H1 (cell line): ENCODE measurements at regions not wholly inside any gene's neighbourhood (a gene's known extent, or its start where the extent isn't known, plus 50 kb on each side); places are given as distances from the start of the nearest gene placed in this dataset.

ENCODE experiments used
- CTCF ChIA-PET: fragments of 300-600 bp; sonication (Branson Sonifier 250); formaldehyde crosslinking; loops from one replicate; lab custom pipeline; 2021; ENCODE audit not compliant: partially characterized antibody; lab: Charles Lee
- POLR2A ChIA-PET: fragments of 300-600 bp; sonication (Branson Sonifier 250); formaldehyde crosslinking; loops from one replicate; lab custom pipeline; 2021; ENCODE audit warnings: inconsistent platforms; ENCODE audit not compliant: partially characterized antibody; lab: Charles Lee
- DNase-seq, 2 experiments: peaks; one replicate each; pipeline versions ENCODE4 v3.0.0 to v3.0.0-alpha.2; 2010 to 2022; ENCODE audit warnings: low spot score in 2 of 2, low read depth in 1 of 2, mixed read lengths in 1 of 2
- FAIRE-seq: peaks from 2 replicates; lab custom pipeline; 2011; peaks lifted over from hg19 to GRCh38; lab: Jason Lieb, UNC
- H2AFZ ChIP-seq: 2 replicates; pipeline ENCODE4 v1.8.1; 2012; ENCODE audit warnings: low read length, inconsistent platforms
- H2AK5ac ChIP-seq: 2 replicates; pipeline ENCODE4 v1.6.1; 2013; ENCODE audit warnings: low read depth, low read length
- H2BK120ac ChIP-seq: replicated peaks from 2 replicates; pipeline ENCODE3; 2013; ENCODE audit warnings: low read depth, low read length, inconsistent platforms
- H2BK12ac ChIP-seq: 2 replicates; pipeline ENCODE4 v1.6.1; 2013; ENCODE audit warnings: low read depth, low read length
- H2BK15ac ChIP-seq: 2 replicates; pipeline ENCODE4 v1.6.1; 2013; ENCODE audit warnings: low read length
- H2BK20ac ChIP-seq: 2 replicates; pipeline ENCODE4 v1.6.1; 2013; ENCODE audit warnings: low read length
- H2BK5ac ChIP-seq: 2 replicates; pipeline ENCODE4 v1.6.1; 2013; ENCODE audit warnings: low read depth, low read length
- H3K14ac ChIP-seq: 2 replicates; pipeline ENCODE4 v1.6.1; 2013; ENCODE audit warnings: inconsistent platforms; ENCODE audit not compliant: insufficient read length
- H3K18ac ChIP-seq: 2 replicates; pipeline ENCODE4 v1.6.1; 2013; ENCODE audit warnings: low read length; ENCODE audit errors: extremely low read depth
- H3K23ac ChIP-seq: 2 replicates; pipeline ENCODE4 v1.6.1; 2013; ENCODE audit warnings: inconsistent platforms; ENCODE audit not compliant: insufficient read length
- H3K23me2 ChIP-seq: 2 replicates; pipeline ENCODE4 v1.6.1; 2013; ENCODE audit warnings: low read depth, low read length
- H3K27ac ChIP-seq: 2 replicates; pipeline ENCODE4 v1.6.1; 2011; ENCODE audit warnings: low read depth, low read length, inconsistent platforms
- H3K27me3 ChIP-seq, 4 experiments: replicated peaks in 1 of 4; 1 replicate in 1 of 4; 2 replicates in 3 of 4; pipeline versions ENCODE4 v1.6.1 to v1.8.1; 2011 to 2013; ENCODE audit warnings: low read length in 3 of 4, mild to moderate bottlenecking in 3 of 4, inconsistent platforms in 2 of 4, mixed read lengths in 2 of 4, moderate library complexity in 1 of 4; ENCODE audit not compliant: control insufficient read depth in 3 of 4, insufficient read depth in 3 of 4; ENCODE audit errors: extremely low read depth in 1 of 4
- H3K36me3 ChIP-seq, 4 experiments: 2 replicates each; pipeline versions ENCODE4 v1.6.1 to v1.8.1; 2011 to 2013; ENCODE audit warnings: mild to moderate bottlenecking in 4 of 4, low read length in 3 of 4, moderate library complexity in 2 of 4, control low read depth in 1 of 4, inconsistent platforms in 1 of 4; ENCODE audit not compliant: insufficient read depth in 4 of 4, control insufficient read depth in 2 of 4
- H3K4ac ChIP-seq: replicated peaks from 2 replicates; pipeline ENCODE3; 2013; ENCODE audit warnings: low read length, low read depth, mixed read lengths, inconsistent platforms; ENCODE audit not compliant: insufficient read length
- H3K4me1 ChIP-seq, 4 experiments: replicated peaks in 1 of 4; 1 replicate in 1 of 4; 2 replicates in 3 of 4; pipeline versions ENCODE4 v1.6.1 to v1.8.1; 2011 to 2013; ENCODE audit warnings: low read length in 3 of 4, inconsistent platforms in 2 of 4, mixed read lengths in 1 of 4; ENCODE audit not compliant: insufficient read depth in 4 of 4, control insufficient read depth in 3 of 4
- H3K4me2 ChIP-seq, 2 experiments: 2 replicates each; pipeline versions ENCODE4 v1.6.1 to v1.8.1; 2011 to 2013; ENCODE audit warnings: low read depth in 2 of 2, low read length in 2 of 2, control low read depth in 1 of 2, inconsistent platforms in 1 of 2, mild to moderate bottlenecking in 1 of 2; ENCODE audit not compliant: insufficient read depth in 1 of 2
- H3K4me3 ChIP-seq, 4 experiments: fragments of 200-600, 300-600 bp in 1 of 4; sonication (generic), shearing (Covaris generic), sonication (Bioruptor Twin) in 1 of 4; 2 replicates each; pipeline versions ENCODE4 v1.5.1 to v1.8.1; 2011 to 2016; ENCODE audit warnings: low read length in 4 of 4, low read depth in 3 of 4, control low read depth in 2 of 4, inconsistent platforms in 2 of 4, mild to moderate bottlenecking in 2 of 4, mixed read lengths in 1 of 4, moderate library complexity in 1 of 4; ENCODE audit not compliant: insufficient read depth in 2 of 4; ENCODE audit errors: extremely low read depth in 1 of 4
- H3K56ac ChIP-seq: replicated peaks from 2 replicates; pipeline ENCODE3; 2013; ENCODE audit warnings: low read depth, mild to moderate bottlenecking, mixed read lengths, low read length, inconsistent platforms; ENCODE audit not compliant: insufficient read length
- H3K79me1 ChIP-seq: 2 replicates; pipeline ENCODE4 v1.6.1; 2013; ENCODE audit warnings: low read depth, low read length, control low read depth
- H3K79me2 ChIP-seq, 2 experiments: 2 replicates each; pipeline versions ENCODE4 v1.6.1 to v1.8.1; 2012 to 2013; ENCODE audit warnings: low read length in 2 of 2, mild to moderate bottlenecking in 2 of 2, inconsistent platforms in 1 of 2; ENCODE audit not compliant: insufficient read depth in 2 of 2, control insufficient read depth in 1 of 2
- H3K9ac ChIP-seq, 4 experiments: replicated peaks in 1 of 4; 1 replicate in 1 of 4; 2 replicates in 3 of 4; pipeline versions ENCODE4 v1.6.1 to v1.8.1; 2011 to 2013; ENCODE audit warnings: low read depth in 3 of 4, low read length in 3 of 4, control low read depth in 2 of 4, mild to moderate bottlenecking in 2 of 4, moderate library complexity in 2 of 4, inconsistent platforms in 1 of 4; ENCODE audit errors: extremely low read depth in 1 of 4
- H3K9me3 ChIP-seq, 2 experiments: 2 replicates each; pipeline versions ENCODE4 v1.6.1 to v1.8.1; 2012 to 2013; ENCODE audit warnings: mild to moderate bottlenecking in 2 of 2, moderate library complexity in 2 of 2, control low read depth in 1 of 2, inconsistent platforms in 1 of 2, low read depth in 1 of 2, low read length in 1 of 2, mixed read lengths in 1 of 2; ENCODE audit not compliant: insufficient read depth in 2 of 2
- H4K20me1 ChIP-seq, 2 experiments: replicated peaks in 1 of 2; 2 replicates each; pipeline versions ENCODE3 to v1.8.1; 2011 to 2013; ENCODE audit warnings: inconsistent platforms in 2 of 2, low read length in 2 of 2, mild to moderate bottlenecking in 1 of 2; ENCODE audit not compliant: insufficient read depth in 2 of 2, control insufficient read depth in 1 of 2
- H4K5ac ChIP-seq: 2 replicates; pipeline ENCODE4 v1.6.1; 2013; ENCODE audit warnings: low read length, low read depth, mixed read lengths, inconsistent platforms; ENCODE audit not compliant: insufficient read length
- H4K8ac ChIP-seq: 2 replicates; pipeline ENCODE4 v1.8.0; 2013; ENCODE audit warnings: mild to moderate bottlenecking, moderate library complexity, low read length, inconsistent platforms; ENCODE audit not compliant: insufficient read depth; ENCODE audit errors: extremely low read depth
- H4K91ac ChIP-seq: replicated peaks from 2 replicates; pipeline ENCODE3; 2013; ENCODE audit warnings: low read length, mixed read lengths, inconsistent platforms; ENCODE audit not compliant: insufficient read length
- BCL11A ChIP-seq, 2 experiments: IDR thresholded peaks; one replicate each; pipeline ENCODE4 v1.6.1; 2011; ENCODE audit warnings: low read depth in 2 of 2, low read length in 2 of 2, mild to moderate bottlenecking in 2 of 2
- CEBPB ChIP-seq: IDR thresholded peaks from 2 replicates; pipeline ENCODE4 v1.6.1; 2012; ENCODE audit warnings: low read depth, low read length
- CHD2 ChIP-seq: IDR thresholded peaks from 2 replicates; pipeline ENCODE4 v1.6.1; 2012; ENCODE audit warnings: low read length, improper control_type of control experiment
- JUN ChIP-seq: IDR thresholded peaks from 2 replicates; pipeline ENCODE4 v1.6.1; 2011; ENCODE audit warnings: low read depth, mild to moderate bottlenecking, improper control_type of control experiment, low read length
- KDM4A ChIP-seq: IDR thresholded peaks from one replicate; pipeline ENCODE4 v1.7.1; 2012; ENCODE audit warnings: low read depth, mild to moderate bottlenecking, moderate library complexity, low read length, inconsistent platforms; ENCODE audit not compliant: severe bottlenecking
- RBBP5 ChIP-seq: IDR thresholded peaks from 2 replicates; pipeline ENCODE4 v1.7.1; 2012; ENCODE audit warnings: low read depth, mild to moderate bottlenecking, inconsistent platforms, low read length, moderate library complexity, borderline replicate concordance
- RFX5 ChIP-seq: IDR thresholded peaks from 2 replicates; pipeline ENCODE4 v1.6.1; 2011; ENCODE audit warnings: low read depth, low read length, improper control_type of control experiment, borderline replicate concordance
- RNF2 ChIP-seq: fragments of 200-900, 300-1000 bp; sonication (generic); IDR thresholded peaks from 2 replicates; pipeline ENCODE4 v1.7.1; 2016; ENCODE audit warnings: borderline replicate concordance, low read depth, mild to moderate bottlenecking, antibody characterized with exemption, low read length; ENCODE audit not compliant: poor library complexity, severe bottlenecking; ENCODE audit errors: missing control alignments
- TAF1 ChIP-seq: IDR thresholded peaks from 2 replicates; pipeline ENCODE4 v1.6.1; 2011; ENCODE audit warnings: mild to moderate bottlenecking, low read depth, low read length
- WGBS, 2 experiments: shearing (Covaris generic) in 1 of 2; methylation state at CpG; one replicate each; pipeline versions ENCODE4 v1.1.6 to v1.1.7; 2013 to 2015; ENCODE audit warnings: low lambda C conversion rate in 2 of 2, mixed read lengths in 2 of 2, inconsistent platforms in 1 of 2, low coverage in 1 of 2, missing lambda C conversion rate in 1 of 2; ENCODE audit not compliant: insufficient replicate concordance in 2 of 2, insufficient coverage in 1 of 2, insufficient read length in 1 of 2; ENCODE audit errors: extremely low coverage in 1 of 2, missing lambda C conversion rate in 1 of 2; 5-methylcytosine and 5-hydroxymethylcytosine counted together
- TF ChIP-seq, protein P1 (sequence below): IDR thresholded peaks from 2 replicates; pipeline ENCODE4 v1.6.1; 2012; ENCODE audit warnings: low read length, inconsistent platforms

DNA sequence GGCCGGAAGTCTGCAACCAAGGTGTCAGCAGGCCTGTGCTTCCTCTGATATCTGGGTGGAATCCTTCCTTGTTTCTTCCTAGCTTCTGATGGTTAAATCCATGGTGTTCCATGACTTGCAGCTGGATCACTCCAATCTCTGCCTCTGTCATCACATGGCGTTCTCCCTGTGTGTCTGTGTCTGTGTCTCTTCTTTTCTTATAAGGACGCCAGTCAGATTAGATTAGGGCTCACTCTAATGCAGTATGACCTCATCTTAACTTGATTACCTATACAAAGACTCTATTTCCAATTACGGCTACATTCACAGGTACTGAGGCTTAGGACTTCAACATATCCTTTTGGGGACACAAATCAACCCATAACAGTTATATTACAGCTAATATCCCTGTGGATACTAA lies 70.3 kb upstream of the FAM3C start:
- CTCF ChIA-PET = no interaction called here
- Histone ChIP-seq H3K23me2 (no peaks in the 10 kb centered on the region), H3K4me1 (peaks cover 0 to 4% (median 0%) of the 10 kb centered on the region in 4 experiments; a peak in 1 of 7 replicates), H4K5ac (no peak overlapping the region), H2AFZ (no peak overlapping the region), H3K4me2 (no peak overlapping the region), H2BK5ac (no peak overlapping the region), H3K9me3 (no peaks in the 10 kb centered on the region), H2BK20ac (no peak overlapping the region), H3K56ac (no peak overlapping the region), H4K91ac (no peak overlapping the region), H3K18ac (no peak overlapping the region), H3K27ac (no peak overlapping the region), H4K20me1 (no peaks in the 10 kb centered on the region), H2BK120ac (no peak overlapping the region), H3K23ac (no peak overlapping the region), H3K9ac (no peak overlapping the region), H3K4ac (no peak overlapping the region), H3K36me3 (no peaks in the 10 kb centered on the region), H3K4me3 (no peak overlapping the region), H3K79me2 (no peaks in the 10 kb centered on the region), H2AK5ac (no peak overlapping the region), H3K79me1 (no peaks in the 10 kb centered on the region), H2BK12ac (no peak overlapping the region), H4K8ac (no peak overlapping the region), H2BK15ac (no peak overlapping the region), H3K14ac (no peak overlapping the region), H3K27me3 (no peaks in the 10 kb centered on the region)
- 90% methylated on average over 4 of the region's 4 CpGs; no CpG with 5 or more reads in 1 of the 2 experiments for WGBS, 2 experiments
- FAIRE-seq = no peak
- no peak for DNase-seq
- TF ChIP-seq KDM4A (no peak), CEBPB (no peak), JUN (no peak), CHD2 (no peak), RNF2 (no peak), TAF1 (no peak), RBBP5 (no peak), RFX5 (no peak), BCL11A (IDR thresholded peaks at IDR 0.05; ENCODE audit: low read depth in 2 of 2, low read length in 2 of 2) (no peak)
- TF ChIP-seq, protein P1, sequence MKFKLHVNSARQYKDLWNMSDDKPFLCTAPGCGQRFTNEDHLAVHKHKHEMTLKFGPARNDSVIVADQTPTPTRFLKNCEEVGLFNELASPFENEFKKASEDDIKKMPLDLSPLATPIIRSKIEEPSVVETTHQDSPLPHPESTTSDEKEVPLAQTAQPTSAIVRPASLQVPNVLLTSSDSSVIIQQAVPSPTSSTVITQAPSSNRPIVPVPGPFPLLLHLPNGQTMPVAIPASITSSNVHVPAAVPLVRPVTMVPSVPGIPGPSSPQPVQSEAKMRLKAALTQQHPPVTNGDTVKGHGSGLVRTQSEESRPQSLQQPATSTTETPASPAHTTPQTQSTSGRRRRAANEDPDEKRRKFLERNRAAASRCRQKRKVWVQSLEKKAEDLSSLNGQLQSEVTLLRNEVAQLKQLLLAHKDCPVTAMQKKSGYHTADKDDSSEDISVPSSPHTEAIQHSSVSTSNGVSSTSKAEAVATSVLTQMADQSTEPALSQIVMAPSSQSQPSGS = no peak
- POLR2A ChIA-PET = no interaction called here
